Mesenchymal stem cell (in vitro differentiated cells and primary cell): ENCODE measurements at regions not wholly inside any gene's neighbourhood (a gene's known extent, or its start where the extent isn't known, plus 50 kb on each side); places are given as distances from the start of the nearest gene placed in this dataset.
A peak's percentile ranks its signal among the peaks of the same experiment; 100 is the strongest.

Experiments
- DNase-seq: peaks from one replicate; pipeline ENCODE4 v3.0.0-alpha.2; 2013
- H2AFZ ChIP-seq: one replicate; pipeline ENCODE4 v1.6.1; 2013; ENCODE audit warnings: low read depth, mild to moderate bottlenecking, control low read depth, inconsistent platforms, low read length, moderate library complexity
- H2AK5ac ChIP-seq: 2 replicates; pipeline ENCODE4 v1.6.1; 2013; ENCODE audit warnings: low read length, moderate library complexity, mild to moderate bottlenecking, inconsistent platforms; ENCODE audit not compliant: severe bottlenecking
- H2BK120ac ChIP-seq: one replicate; pipeline ENCODE4 v1.6.1; 2013; ENCODE audit warnings: low read depth, mild to moderate bottlenecking, inconsistent platforms, low read length, moderate library complexity
- H2BK12ac ChIP-seq, 2 experiments: one replicate each; pipeline ENCODE4 v1.6.1; 2013; ENCODE audit warnings: inconsistent platforms in 2 of 2, low read length in 2 of 2, mild to moderate bottlenecking in 2 of 2, moderate library complexity in 2 of 2, control low read depth in 1 of 2
- H2BK15ac ChIP-seq: one replicate; pipeline ENCODE4 v1.6.1; 2013; ENCODE audit warnings: mild to moderate bottlenecking, low read depth, inconsistent platforms; ENCODE audit not compliant: poor library complexity, severe bottlenecking
- H2BK5ac ChIP-seq: 2 replicates; pipeline ENCODE4 v1.6.1; 2013; ENCODE audit warnings: low read depth, mild to moderate bottlenecking, low read length, control low read depth, inconsistent platforms; ENCODE audit not compliant: poor library complexity, severe bottlenecking
- H3K14ac ChIP-seq, 2 experiments: one replicate each; pipeline ENCODE4 v1.6.1; 2013; ENCODE audit warnings: inconsistent platforms in 2 of 2, low read length in 2 of 2, control low read depth in 1 of 2, mild to moderate bottlenecking in 1 of 2, moderate library complexity in 1 of 2
- H3K18ac ChIP-seq, 2 experiments: one replicate each; pipeline ENCODE4 v1.6.1; 2013; ENCODE audit warnings: inconsistent platforms in 2 of 2, low read length in 2 of 2, control low read depth in 1 of 2, low read depth in 1 of 2, mild to moderate bottlenecking in 1 of 2
- H3K23ac ChIP-seq, 2 experiments: one replicate each; pipeline ENCODE4 v1.6.1; 2013; ENCODE audit warnings: inconsistent platforms in 2 of 2, low read length in 2 of 2, mild to moderate bottlenecking in 2 of 2, moderate library complexity in 2 of 2, control low read depth in 1 of 2
- H3K27ac ChIP-seq: 2 replicates; pipeline ENCODE4 v1.5.1; 2013; ENCODE audit warnings: mild to moderate bottlenecking, moderate library complexity, low read length, control low read depth, inconsistent platforms; ENCODE audit not compliant: poor library complexity, severe bottlenecking
- H3K27me3 ChIP-seq, 2 experiments: 2 replicates each; pipeline versions ENCODE4 v1.6.1 to v1.7.0; 2013; ENCODE audit warnings: low read length in 2 of 2, mild to moderate bottlenecking in 2 of 2, moderate library complexity in 2 of 2, control low read depth in 1 of 2, inconsistent platforms in 1 of 2; ENCODE audit not compliant: control insufficient read depth in 1 of 2, insufficient read depth in 1 of 2
- H3K36me3 ChIP-seq, 2 experiments: 2 replicates each; pipeline versions ENCODE4 v1.6.1 to v1.7.0; 2013; ENCODE audit warnings: low read length in 2 of 2, control low read depth in 1 of 2, inconsistent platforms in 1 of 2, low read depth in 1 of 2, mild to moderate bottlenecking in 1 of 2; ENCODE audit not compliant: insufficient read depth in 2 of 2, control insufficient read depth in 1 of 2
- H3K4ac ChIP-seq, 2 experiments: one replicate each; pipeline ENCODE4 v1.6.1; 2013; ENCODE audit warnings: inconsistent platforms in 2 of 2, low read length in 2 of 2, mild to moderate bottlenecking in 2 of 2, moderate library complexity in 2 of 2, control low read depth in 1 of 2, low read depth in 1 of 2
- H3K4me1 ChIP-seq: 2 replicates; pipeline ENCODE4 v1.6.1; 2013; ENCODE audit warnings: low read depth, low read length, control low read depth; ENCODE audit not compliant: control insufficient read depth, insufficient read depth
- H3K4me2 ChIP-seq: 2 replicates; pipeline ENCODE4 v1.6.1; 2013; ENCODE audit warnings: low read length, mild to moderate bottlenecking, inconsistent platforms; ENCODE audit not compliant: poor library complexity, severe bottlenecking
- H3K4me3 ChIP-seq, 2 experiments: 2 replicates each; pipeline versions ENCODE4 v1.5.1 to v1.7.0; 2013; ENCODE audit warnings: low read length in 2 of 2, mild to moderate bottlenecking in 2 of 2, control low read depth in 1 of 2, low read depth in 1 of 2; ENCODE audit not compliant: insufficient read depth in 1 of 2
- H3K79me1 ChIP-seq: replicated peaks from 2 replicates; pipeline ENCODE4 v1.6.1; 2013; ENCODE audit warnings: mild to moderate bottlenecking, control low read depth, low read length, inconsistent platforms; ENCODE audit not compliant: poor library complexity, severe bottlenecking
- H3K9ac ChIP-seq: 2 replicates; pipeline ENCODE4 v1.7.0; 2013; ENCODE audit warnings: mild to moderate bottlenecking, low read length, moderate library complexity
- H3K9me3 ChIP-seq: 2 replicates; pipeline ENCODE4 v1.7.0; 2013; ENCODE audit warnings: mild to moderate bottlenecking, low read length; ENCODE audit not compliant: control insufficient read depth
- H4K8ac ChIP-seq: one replicate; pipeline ENCODE4 v1.6.1; 2013; ENCODE audit warnings: inconsistent platforms, mild to moderate bottlenecking, low read length, moderate library complexity
- H4K91ac ChIP-seq: one replicate; pipeline ENCODE4 v1.6.1; 2013; ENCODE audit warnings: mild to moderate bottlenecking, low read length, inconsistent platforms
- WGBS: methylation state at CpG from one replicate; pipeline ENCODE4 v1.1.7; 2013; ENCODE audit warnings: mixed read lengths; 5-methylcytosine and 5-hydroxymethylcytosine counted together

- no peak overlapping the region for H4K8ac ChIP-seq
- no peak overlapping the region for H2BK5ac ChIP-seq
- H2BK12ac ChIP-seq: no peak overlapping the region
- no peak overlapping the region for H3K23ac ChIP-seq
- no peak overlapping the region for H2BK15ac ChIP-seq
- no peaks in the 10 kb centered on the region for H3K36me3 ChIP-seq
- no peak overlapping the region for H3K4me2 ChIP-seq
- no peak overlapping the region for H4K91ac ChIP-seq
- DNase-seq: no peak
- H3K9me3 ChIP-seq: peaks cover 4% of the 10 kb centered on the region
- H3K14ac ChIP-seq: no peak overlapping the region
- H2AK5ac ChIP-seq: no peak overlapping the region
- no peak overlapping the region for H2AFZ ChIP-seq
- H3K27ac ChIP-seq: no peak overlapping the region
- H3K27me3 ChIP-seq: peaks cover 40 to 93% of the 10 kb centered on the region in 2 experiments
- no peaks in the 10 kb centered on the region for H3K79me1 ChIP-seq
- H2BK120ac ChIP-seq: no peak overlapping the region
- no peak overlapping the region for H3K9ac ChIP-seq
- H3K4ac ChIP-seq: no peak overlapping the region
- H3K4me3 ChIP-seq: peak overlapping the region in 1 of 2 experiments; percentile 3
- H3K18ac ChIP-seq: no peak overlapping the region
- H3K4me1 ChIP-seq: peaks cover 7% of the 10 kb centered on the region
- 83% methylated on average over 34 of the region's 34 CpGs for WGBS
These were observed 63.4 kb upstream of the FBRSL1 start for GRCh38 chr12:132426349-132427173.

DNA sequence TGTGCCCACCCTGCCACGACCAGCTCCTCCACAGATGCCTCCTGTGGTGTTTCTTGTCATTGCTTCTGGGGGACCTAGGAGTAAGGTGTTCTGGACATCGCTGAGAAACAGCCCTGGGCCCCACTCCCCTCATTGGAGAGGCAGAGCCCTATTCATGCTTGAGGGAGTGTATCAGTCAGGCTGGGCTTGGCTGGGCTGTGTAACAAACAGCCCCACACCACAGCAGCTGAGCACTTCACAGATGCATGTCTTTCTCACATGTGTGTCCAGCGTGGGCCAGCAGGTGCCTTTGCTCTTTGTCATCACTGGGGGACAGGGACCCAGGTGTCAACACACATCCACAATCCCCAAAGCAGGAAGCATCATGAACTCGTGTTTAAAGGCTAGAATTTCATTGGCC is 65.1 kb upstream of the FBRSL1 start:
- no peak overlapping the region for H3K27ac ChIP-seq

DNA sequence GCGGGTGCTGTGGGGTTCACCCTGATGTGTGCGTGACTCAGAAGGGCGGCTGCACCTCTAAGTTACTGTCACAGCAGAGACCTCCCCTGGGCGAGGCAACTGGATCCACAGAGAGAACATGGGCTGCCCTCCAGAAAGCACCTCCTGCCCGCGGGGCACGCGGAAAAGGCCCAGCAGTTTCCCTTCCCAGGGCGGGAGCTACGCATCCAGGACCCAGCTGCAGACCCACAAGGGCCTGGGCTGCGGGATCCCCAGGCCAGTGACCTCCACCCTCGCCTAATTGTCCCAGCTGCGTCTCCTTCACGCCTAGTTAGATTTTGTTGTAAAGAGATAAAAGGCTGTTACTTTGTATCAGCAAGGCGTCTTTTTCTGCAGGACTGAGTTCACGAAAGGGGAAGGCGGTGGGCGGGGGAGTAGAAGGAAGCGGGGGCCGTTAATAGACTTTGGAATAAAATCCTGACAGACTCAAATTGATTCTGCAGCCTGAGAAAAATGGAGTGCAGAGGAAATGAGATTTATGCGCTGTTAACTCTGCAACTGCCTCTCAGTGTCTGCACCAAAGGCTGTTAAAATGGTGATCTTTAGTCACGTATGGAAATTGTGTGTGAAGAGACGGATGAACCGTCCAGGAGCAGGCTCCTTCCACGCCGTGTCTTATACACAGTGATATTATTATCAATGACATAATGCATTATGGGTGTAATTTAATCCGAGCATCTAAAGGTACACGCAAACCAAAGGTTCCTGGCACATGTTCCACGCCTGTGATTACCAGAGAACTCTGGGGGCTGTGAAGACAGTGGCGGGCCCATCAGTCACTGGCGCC is 65.9 kb upstream of the FBRSL1 start:
- Histone ChIP-seq H2AK5ac (no peak overlapping the region), H2BK12ac (no peak overlapping the region), H3K27ac (no peak overlapping the region), H3K4me1 (no peaks in the 10 kb centered on the region), H3K14ac (no peak overlapping the region), H2AFZ (no peak overlapping the region), H4K91ac (no peak overlapping the region), H3K9me3 (peaks cover 8% of the 10 kb centered on the region), H2BK5ac (no peak overlapping the region), H3K79me1 (no peaks in the 10 kb centered on the region), H4K8ac (no peak overlapping the region), H3K27me3 (peaks cover 47 to 95% of the 10 kb centered on the region in 2 experiments), H3K9ac (no peak overlapping the region), H3K4me3 (no peak overlapping the region), H3K23ac (no peak overlapping the region), H3K4me2 (no peak overlapping the region), H3K18ac (no peak overlapping the region), H3K4ac (no peak overlapping the region), H3K36me3 (no peaks in the 10 kb centered on the region), H2BK15ac (no peak overlapping the region), H2BK120ac (no peak overlapping the region)
- no peak for DNase-seq
- WGBS: 84% methylated on average over 29 of the region's 31 CpGs

More for the DNA sequence above, 65.1 kb upstream of the FBRSL1 start:
- H3K79me1 ChIP-seq: no peaks in the 10 kb centered on the region
- peaks cover 45 to 95% of the 10 kb centered on the region in 2 experiments for H3K27me3 ChIP-seq
- no peak overlapping the region for H3K9ac ChIP-seq
- DNase-seq: no peak
- no peak overlapping the region for H2AK5ac ChIP-seq
- no peak overlapping the region for H3K23ac ChIP-seq
- H3K4me3 ChIP-seq: no peak overlapping the region
- H4K91ac ChIP-seq: no peak overlapping the region
- no peak overlapping the region for H3K4me2 ChIP-seq
- H3K36me3 ChIP-seq: no peaks in the 10 kb centered on the region
- H2BK12ac ChIP-seq: no peak overlapping the region
- no peak overlapping the region for H2BK15ac ChIP-seq
- WGBS: 58% methylated on average over 4 of the region's 4 CpGs
- H4K8ac ChIP-seq: no peak overlapping the region
- H3K14ac ChIP-seq: no peak overlapping the region
- H3K4me1 ChIP-seq: peaks cover 3% of the 10 kb centered on the region
- no peak overlapping the region for H3K18ac ChIP-seq
- no peak overlapping the region for H2AFZ ChIP-seq
- no peak overlapping the region for H3K4ac ChIP-seq
- peaks cover 8% of the 10 kb centered on the region for H3K9me3 ChIP-seq
- no peak overlapping the region for H2BK120ac ChIP-seq
- H2BK5ac ChIP-seq: no peak overlapping the region

- Histone ChIP-seq H3K4me1 (no peaks in the 10 kb centered on the region), H3K27me3 (peaks cover 43 to 95% of the 10 kb centered on the region in 2 experiments), H3K14ac (no peak overlapping the region), H4K91ac (no peak overlapping the region), H2BK5ac (no peak overlapping the region), H3K18ac (no peak overlapping the region), H2BK15ac (no peak overlapping the region), H3K27ac (no peak overlapping the region), H3K9me3 (peaks cover 8% of the 10 kb centered on the region), H3K23ac (no peak overlapping the region), H2AK5ac (no peak overlapping the region), H3K4ac (no peak overlapping the region), H2AFZ (no peak overlapping the region), H3K9ac (no peak overlapping the region), H3K4me2 (no peak overlapping the region), H4K8ac (no peak overlapping the region), H3K36me3 (no peaks in the 10 kb centered on the region), H3K79me1 (no peaks in the 10 kb centered on the region), H2BK120ac (no peak overlapping the region), H2BK12ac (no peak overlapping the region), H3K4me3 (no peak overlapping the region)
- no peak for DNase-seq
- WGBS: 88% methylated on average over 28 of the region's 29 CpGs
These were observed 66.6 kb upstream of the FBRSL1 start for GRCh38 chr12:132423251-132423819.
